GM19238 (cell line): ENCODE measurements at regions not wholly inside any gene's neighbourhood (a gene's known extent, or its start where the extent isn't known, plus 50 kb on each side); places are given as distances from the start of the nearest gene placed in this dataset.

ENCODE experiments used
- DNase-seq: peaks from one replicate; pipeline ENCODE4 v3.0.0; 2011; ENCODE audit warnings: low spot score; ENCODE audit not compliant: insufficient read length

DNA sequence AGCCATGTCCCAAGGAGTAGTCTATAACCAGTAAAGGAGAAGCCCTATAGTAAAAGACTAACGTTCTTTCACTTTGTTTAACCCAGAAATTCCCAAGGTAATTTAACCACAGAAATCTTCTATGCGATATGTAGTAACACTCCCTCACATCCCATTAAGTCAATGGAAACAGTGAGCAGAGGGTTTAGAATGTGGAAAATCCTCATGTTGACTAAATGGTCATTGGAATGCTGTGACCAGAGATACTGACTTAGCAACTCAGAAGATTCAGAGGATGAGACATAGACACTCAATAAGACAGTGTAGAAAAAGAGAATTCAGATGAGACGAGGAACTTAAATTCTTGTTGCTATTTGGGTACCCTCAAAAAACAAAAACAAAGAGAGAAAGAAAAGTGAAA lies 562.2 kb upstream of the NOX3 start:
- DNase-seq: no peak

DNA sequence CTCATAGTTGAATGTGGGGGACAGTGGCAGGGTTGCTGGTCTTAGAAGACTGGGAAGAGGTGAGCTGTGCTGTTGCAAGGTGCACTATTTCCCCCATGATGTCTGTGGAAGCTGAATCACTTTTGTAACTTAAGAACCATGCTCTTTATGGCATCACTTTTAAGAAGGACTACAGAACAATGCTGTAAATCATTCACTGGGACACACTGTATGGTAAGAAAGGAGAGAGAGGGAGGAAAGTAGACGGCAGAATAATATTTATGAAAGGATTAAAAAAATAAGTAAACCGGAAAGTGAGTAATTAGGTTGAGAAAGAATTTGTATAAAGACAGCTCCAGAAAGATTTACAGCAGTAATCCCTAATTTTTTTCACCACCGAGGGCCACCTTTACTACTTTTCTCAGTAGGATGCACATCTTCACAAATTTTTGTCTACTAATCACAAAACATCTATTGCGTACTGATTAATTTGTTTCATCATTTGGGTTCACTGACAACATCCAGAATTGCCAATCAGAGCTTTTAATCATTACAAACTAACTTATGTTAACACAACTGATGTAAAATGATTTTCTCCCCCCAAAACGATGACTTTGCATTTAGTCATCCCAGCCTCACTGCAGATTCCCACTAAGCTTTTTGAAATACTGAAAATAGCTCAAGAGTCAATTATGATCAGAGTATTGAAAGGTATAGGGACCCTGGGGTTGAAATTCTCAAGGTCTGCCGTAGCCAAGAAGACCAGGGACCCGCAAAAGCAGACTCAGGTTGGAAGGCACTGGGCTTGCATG lies 560.7 kb upstream of the NOX3 start:
- DNase-seq: no peak

DNA sequence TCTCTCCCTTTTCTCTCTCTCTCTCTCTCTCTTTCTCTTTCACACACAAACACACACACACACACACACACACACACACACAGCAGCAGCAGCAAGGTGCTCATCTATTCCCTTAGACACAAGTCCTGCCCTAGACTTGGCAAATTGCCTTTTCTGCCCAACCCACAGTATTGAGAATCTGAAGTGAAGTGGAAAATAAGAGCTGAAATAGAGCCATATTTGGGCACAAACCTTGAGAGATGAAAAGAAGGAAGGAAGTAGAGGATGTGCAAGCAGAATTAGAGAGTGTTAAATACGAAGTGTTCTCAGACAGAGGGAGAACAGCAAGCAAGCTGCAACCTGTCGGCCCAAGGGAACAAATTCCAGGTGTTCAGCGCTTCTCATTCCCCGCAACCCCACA lies 557.5 kb upstream of the NOX3 start:
- DNase-seq: no peak

DNA sequence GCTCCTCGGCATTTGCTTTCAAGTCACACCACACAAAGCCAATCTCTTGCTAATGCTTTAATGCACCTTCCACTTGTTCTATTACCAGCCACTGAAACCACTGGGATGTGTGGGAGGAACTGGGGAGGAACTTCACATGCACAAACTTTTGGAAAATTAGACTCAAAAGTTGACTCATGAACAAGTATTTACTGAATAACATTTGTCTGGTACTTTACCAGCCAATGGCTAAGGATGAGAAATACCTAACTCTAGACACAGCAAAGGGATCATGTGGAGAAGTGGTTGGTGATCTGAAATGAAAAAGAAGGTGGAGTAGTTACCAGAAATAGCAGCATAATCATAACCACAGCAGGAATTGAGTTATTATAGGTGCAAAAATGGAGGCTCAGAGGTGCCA lies 554.0 kb upstream of the NOX3 start:
- no peak for DNase-seq

DNA sequence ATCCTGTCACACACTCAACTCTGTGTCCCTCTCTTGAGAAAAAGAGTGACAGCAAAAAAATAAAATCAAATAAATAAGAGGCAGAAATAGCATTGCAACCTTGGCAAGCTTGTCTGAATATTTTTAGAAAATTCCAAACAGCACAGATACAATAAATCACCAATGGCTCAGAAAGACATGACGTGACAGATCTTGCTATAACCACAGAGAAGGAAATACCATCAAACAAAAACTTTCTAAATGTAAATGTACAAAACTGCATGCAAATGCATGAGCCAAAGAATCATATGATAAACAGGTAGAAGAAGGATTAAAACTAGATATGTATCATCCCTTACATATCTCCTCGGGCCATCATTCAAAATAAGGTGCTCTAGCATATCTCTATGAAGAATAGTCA lies 549.2 kb upstream of the NOX3 start:
- no peak for DNase-seq

DNA sequence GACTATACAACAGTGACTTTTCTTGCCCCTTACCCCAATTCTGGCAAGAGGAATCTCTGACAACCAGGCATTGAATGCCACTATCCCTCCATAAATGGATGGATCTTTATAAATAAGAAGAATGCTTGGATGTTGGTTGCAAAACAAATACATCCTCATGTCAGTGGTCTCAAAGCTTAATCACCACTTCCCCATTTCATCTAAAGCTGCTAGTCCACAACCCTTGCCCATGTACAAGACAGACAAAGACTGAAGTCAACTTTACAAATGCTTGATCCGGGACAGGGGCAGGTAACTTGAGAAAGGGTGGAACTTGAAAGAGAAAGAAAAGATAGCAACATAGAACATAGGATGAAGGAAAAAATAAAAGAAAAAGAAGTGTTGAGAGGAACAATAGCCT lies 540.5 kb upstream of the NOX3 start:
- no peak for DNase-seq

DNA sequence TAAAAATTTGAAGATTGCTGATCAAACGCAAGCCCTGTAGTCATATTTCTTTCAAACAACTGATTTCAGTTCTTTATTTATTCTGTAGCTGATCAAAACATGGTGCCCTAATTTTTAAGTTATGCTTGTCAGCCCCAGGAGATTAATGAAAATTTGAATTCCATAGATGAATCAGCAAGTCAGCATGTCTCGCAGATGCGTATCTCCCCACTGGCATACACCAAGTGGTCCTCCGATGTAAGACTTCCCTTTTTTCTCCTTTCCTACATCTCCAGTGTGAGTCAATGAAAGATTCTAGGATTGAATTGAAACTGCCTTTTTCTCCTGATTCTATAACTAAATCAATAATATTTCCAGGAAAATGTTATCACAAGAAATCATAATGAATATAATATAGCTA lies 539.6 kb upstream of the NOX3 start:
- DNase-seq: no peak

DNA sequence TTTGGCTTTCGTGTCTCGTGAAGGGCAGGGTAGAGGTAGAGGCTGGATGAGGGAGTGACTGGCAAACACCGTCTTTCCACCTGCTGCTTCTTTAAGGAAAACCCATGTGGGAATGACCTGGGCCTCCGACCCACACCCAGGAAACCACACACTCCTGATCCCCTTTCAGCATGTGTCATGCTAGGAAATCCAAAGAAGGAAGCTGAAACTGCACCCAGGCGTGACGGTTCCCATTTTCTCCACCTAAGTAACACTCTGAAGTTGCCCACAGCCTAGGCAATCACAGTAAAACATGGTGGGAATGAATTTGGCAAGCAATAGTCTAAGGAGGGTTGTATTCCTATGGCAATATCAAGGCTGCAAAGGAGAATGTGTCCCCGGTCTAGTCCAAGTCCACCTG lies 538.4 kb upstream of the NOX3 start:
- no peak for DNase-seq

DNA sequence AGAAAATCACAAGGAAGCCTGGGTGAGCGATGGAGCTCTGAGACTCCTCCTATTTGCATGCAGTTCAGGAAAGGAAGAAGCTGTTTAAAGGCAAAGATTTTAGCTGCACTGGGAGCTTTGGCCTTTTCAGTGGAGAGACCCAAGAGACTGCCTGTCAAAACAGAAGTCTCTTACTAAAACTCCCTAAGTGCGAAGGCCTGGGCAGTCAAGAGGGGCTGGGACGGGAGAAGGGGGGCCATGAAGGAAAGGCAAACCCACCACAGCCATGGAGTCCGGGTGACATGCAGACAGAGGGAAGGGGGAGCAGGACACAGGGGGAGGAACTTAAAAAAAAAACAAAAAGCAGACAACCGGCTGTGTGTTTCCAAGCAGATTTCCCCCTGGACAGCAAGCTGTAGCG lies 537.6 kb upstream of the NOX3 start:
- no peak for DNase-seq

DNA sequence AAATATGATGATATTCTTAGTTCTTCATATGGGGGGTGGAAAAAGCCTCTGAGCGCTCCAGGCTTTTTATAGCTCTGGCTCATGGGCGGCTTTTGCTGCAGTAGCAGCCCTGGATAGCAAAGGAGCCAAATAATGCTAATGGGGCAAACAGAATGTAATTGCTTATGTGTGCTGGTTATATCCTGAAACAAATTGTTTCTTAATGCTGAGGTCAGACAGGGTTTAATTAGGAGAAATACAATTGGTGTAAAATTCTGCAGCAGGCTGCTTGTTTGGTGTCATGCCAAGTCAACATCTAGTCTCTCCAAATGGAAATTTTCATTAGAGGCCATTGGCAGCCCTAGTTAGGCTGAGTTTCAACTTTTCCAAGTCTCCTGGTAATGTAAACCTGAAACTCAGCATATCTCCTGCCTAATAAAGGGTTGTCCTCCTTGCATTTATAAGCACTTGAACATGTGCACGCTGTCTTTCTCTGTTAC lies 530.1 kb upstream of the NOX3 start:
- no peak for DNase-seq

DNA sequence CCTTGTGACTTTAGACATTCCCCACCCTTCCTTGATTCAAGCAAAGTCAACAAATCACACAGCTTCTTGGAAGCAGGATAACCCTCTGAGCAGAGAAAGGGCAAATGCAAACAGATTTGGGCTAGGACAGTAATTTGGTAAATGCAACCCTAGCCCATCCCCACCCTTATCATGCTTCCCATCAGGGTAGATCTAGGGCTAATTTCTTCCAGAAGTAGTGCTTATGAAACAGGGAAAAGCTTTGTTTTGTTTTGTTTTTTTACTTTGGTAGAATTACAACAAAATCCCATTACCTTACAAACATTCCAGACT lies 525.1 kb upstream of the NOX3 start:
- DNase-seq: no peak

DNA sequence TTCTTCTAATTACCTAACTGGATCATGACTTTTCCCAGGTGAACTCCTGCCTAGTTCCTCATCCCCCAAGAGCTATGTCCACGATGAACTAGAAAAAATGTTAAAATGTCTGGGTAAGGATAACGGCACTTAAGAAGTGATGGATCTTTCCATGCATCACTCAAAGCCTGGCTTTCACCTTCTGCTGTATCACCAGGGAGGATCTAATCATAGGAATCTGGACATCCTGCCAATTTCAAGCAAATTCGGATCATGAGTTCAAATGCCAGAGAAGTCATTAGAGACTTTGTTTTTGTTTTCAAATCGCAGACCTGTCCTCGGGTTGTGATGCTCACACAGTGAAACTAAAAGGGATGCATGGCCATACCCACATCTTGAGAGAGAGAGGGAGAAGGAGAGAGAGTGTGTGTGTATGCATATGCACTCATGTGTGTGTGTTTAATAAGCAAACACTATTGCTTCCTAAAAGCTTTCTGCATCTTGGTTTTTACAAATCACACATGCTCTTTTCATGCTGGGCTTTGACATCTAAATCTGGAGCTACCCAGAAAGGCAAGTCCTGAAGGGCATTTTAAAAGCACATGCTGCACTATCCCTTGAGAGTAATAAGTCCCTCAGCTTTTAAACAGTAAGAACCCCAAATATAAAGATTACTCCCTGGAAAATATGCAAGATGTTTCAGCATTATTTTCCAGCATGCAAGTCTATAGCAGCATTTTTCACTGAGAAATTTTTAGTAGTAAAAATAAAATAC lies 524.6 kb upstream of the NOX3 start:
- DNase-seq: no peak

DNA sequence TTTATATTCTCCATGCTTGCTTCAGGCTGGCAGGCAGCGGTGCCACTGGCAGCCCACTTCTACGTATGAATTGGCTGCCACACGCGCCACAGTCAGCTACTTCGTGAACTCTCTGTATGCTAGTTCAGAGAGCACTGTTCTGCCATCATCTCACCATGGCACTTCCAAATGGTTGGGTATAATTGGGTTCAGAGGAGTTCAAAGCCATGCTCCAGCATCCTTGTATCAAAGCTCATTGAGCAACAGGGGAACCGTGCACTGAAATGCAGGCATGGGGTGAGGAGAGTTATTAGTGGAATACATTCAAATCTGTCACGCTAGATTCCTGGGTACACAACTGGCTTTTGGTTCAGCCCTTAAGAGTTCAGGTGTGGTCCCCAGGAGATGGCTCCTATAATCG lies 519.9 kb upstream of the NOX3 start:
- no peak for DNase-seq

DNA sequence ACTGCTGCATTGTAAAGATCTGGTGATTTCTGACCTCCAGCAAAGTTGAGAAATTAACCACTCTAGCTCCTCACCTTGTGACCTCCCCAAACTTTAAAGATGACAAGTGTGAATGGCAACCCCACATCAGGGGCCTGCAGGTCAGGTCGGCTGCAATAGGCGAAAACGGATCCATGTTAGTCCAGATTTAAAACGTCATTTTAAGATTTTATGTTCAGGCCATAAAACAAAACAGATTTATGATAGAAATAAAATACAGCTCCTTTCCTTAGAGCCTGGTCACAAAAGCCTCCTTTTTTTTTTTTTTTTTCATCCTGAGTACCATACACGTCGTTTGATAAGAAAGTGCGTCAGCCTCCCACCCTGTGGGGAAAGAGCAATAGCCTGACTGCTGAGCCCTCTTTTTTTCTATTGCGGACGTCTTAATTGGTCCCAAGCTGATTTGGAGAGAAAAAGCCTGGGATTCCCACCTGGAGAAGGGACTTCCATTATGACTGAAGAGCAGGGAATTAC lies 519.2 kb upstream of the NOX3 start:
- no peak for DNase-seq

DNA sequence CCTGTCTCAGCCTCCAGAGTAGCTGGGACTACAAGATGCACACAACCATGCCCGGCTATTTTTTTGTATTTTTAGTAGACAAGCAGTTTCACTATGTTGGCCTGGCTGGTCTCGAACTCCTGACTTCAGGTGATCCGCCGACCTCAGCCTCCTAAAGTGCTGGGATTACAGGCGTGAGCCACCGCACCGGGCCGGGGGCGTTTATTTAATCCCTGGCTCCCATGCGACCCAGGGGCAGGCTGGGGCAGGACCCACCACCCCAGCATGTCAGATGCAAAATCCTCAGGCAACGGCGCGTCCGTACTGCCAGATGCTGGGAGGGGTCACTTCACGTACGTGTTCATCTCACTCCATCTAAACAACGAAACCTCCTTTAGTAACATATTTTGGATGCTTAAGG lies 518.7 kb upstream of the NOX3 start:
- DNase-seq: no peak

DNA sequence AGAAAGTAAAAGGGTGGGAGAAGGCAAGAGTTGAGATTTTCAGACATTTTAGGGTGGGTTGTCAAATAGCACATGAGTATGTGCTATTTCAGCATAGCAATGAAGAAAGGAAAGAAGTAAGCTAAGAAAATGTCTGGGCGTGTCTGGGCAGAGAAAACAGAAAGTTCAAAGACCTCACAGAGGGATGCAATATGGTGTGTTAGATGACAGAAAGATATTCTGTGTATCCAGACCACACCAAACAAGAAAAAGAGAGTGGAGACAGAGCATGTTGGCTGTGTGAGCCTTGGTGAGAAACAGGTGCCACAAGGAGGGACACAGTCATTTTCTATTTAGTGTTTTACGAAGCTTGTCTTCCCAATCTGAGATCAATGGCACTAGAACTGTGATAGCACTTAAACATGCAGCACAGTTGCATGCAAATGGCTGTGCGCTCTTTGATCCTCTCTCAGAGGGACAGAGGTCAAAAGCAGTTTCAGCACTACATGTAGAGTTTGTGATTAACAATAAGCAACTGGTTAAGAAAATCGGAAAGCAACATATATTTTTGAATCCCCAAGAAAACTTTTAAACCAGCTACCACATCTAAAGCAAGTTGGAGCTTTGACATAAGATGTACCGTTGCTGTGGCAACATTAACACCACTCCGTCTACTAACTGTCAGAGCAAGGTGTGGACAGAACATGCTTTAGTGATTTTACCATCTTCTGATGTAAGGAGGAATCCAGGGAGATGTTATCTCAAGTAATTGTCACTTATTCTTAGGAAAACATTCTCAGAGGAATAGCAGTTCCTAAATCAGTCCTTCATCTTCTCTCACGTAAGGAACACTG lies 515.5 kb upstream of the NOX3 start:
- DNase-seq: no peak

DNA sequence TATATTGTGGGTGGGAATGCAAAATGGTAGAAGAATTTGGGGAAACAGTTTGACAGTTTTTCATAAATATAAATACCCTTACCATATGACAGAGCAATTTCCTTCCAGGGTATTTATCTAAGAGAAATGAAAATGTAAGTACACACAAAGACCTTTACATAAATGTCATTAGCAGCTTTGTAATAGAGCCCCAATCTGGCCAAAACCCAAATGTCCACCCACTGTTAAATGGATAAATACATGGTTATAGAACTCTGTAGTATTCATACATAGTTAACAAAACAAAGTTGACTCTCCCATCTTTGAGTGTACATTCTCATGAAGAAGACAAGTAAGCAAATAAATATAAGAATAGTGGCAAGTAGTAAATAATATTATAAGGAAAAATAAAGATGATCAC lies 514.8 kb upstream of the NOX3 start:
- no peak for DNase-seq

DNA sequence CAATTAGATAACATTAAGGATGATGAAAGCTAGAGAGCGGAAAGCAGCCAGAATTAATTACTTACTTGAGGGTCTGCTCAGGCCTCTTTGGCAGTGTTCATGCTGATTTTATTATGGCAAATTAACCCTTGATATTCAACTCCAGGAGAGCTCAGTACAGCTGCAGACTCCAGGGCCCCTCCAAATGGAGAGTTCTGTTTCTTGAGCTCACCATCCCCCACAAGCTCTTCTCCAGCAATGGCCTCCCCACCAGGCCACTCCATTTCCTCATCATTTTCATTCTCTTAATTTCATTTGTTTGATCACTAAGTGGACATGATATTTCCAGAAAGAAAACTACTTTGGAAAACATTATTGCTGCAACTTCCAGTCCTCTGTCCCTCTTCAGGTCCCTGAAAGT lies 513.3 kb upstream of the NOX3 start:
- DNase-seq: no peak

DNA sequence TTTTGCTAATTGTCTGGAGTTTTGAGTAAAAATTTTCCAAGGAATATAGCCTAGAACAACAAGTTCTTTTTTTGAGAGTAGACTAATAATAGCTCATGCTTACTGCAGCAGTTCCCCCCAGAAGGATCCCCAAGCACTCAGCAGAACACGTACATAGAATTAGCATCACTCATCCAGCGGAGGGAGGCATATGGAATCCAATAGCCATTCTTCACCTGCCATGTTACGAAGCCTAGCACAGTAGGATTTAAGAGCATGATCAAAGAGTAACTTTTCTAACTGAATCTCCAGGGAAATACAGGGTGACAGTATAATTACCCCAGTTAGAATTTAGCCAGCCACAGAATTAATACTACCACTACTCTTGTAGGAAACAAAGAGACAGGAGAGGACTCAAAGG lies 511.7 kb upstream of the NOX3 start:
- no peak for DNase-seq

DNA sequence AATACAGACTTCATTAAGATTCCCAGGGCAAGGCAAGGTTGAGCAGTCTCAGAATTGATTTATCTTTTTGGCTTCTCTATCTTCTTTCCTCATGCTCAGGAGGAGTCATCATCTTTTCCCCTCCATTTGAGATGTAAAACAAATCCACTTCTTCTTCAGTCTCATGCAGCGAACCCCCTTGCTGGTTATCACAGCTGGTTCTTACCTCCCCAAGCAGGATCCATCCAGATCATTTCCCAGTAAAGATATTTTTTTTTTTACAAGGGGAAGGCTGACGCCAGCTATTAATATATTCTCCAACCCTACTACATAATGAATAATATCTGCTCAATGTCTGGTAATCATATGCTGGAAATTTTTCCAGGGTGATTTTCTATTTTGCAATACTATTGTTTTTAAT lies 508.9 kb upstream of the NOX3 start:
- DNase-seq: no peak

DNA sequence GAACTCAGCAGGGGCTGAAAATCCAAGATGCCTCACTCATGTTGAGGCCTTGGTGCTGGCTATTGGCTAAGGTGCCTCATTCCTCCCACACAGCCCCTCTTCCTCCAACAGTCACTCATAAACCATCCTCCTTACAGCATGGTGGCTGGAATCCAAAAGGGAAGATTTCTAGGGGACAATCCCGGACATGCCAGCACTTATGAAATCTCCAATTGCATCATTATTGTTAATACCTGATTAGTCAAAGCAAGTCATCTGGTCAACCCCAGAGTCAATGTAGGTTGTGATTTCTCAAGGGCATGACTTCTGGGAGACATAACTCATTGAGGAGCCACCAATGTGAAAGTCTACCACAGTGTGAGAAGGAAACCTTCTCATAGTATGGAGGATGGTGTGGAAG lies 506.6 kb upstream of the NOX3 start:
- DNase-seq: no peak

DNA sequence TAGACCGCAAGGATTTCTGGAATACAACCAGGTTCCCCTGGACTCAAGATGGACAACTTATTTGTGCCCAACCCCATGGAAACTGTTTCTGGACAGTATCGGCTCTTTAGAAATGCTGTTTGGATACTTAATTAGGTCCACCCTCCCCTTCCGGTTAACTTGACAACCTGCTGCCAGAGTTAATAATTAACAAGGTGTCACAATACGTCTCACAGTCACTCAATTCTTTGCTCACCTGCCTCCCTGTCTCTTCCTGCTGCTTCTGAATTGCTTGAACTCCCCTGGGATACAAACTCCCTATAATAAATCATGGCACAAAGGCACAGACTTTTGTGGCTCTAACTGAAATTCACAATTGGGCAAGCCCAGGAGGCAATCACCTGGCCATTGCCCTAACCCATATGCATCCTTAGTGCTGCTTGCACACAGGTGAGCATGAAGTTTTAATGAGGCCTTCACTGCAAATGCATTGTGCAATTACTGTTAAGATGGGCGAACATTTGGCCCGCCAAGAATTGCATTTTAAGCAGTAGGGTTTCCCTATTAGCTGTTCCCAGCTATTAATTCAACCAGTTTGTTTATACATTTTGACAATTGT lies 504.4 kb upstream of the NOX3 start:
- no peak for DNase-seq
